H9 (cell line): ENCODE measurements at regions not wholly inside any gene's neighbourhood (a gene's known extent, or its start where the extent isn't known, plus 50 kb on each side); places are given as distances from the start of the nearest gene placed in this dataset.

Experiments
- DNase-seq: peaks from one replicate; pipeline ENCODE4 v3.0.0-alpha.2; 2017
- H2AFZ ChIP-seq: one replicate; pipeline ENCODE4 v1.6.1; 2013; ENCODE audit warnings: mild to moderate bottlenecking, low read length, control low read depth, moderate library complexity
- H2AK5ac ChIP-seq: 2 replicates; pipeline ENCODE4 v1.6.1; 2013; ENCODE audit warnings: low read length, control low read depth, mixed read lengths; ENCODE audit not compliant: insufficient read length
- H2BK120ac ChIP-seq: one replicate; pipeline ENCODE4 v1.6.1; 2013; ENCODE audit warnings: low read depth, mild to moderate bottlenecking, low read length, control low read depth, inconsistent platforms; ENCODE audit not compliant: poor library complexity, severe bottlenecking
- H2BK12ac ChIP-seq: 2 replicates; pipeline ENCODE4 v1.6.1; 2013; ENCODE audit warnings: low read length, control low read depth, mixed read lengths, low read depth; ENCODE audit not compliant: insufficient read length
- H2BK15ac ChIP-seq: 2 replicates; pipeline ENCODE4 v1.6.1; 2013; ENCODE audit warnings: low read depth, low read length, control low read depth
- H2BK20ac ChIP-seq: one replicate; pipeline ENCODE4 v1.6.1; 2013; ENCODE audit warnings: low read depth, mild to moderate bottlenecking, low read length, control low read depth, inconsistent platforms; ENCODE audit not compliant: poor library complexity, severe bottlenecking
- H2BK5ac ChIP-seq: 2 replicates; pipeline ENCODE4 v1.6.1; 2013; ENCODE audit warnings: low read length, control low read depth, mixed read lengths; ENCODE audit not compliant: insufficient read length
- H3K14ac ChIP-seq: 2 replicates; pipeline ENCODE4 v1.6.1; 2013; ENCODE audit warnings: low read length, control low read depth; ENCODE audit not compliant: insufficient read depth
- H3K18ac ChIP-seq: 2 replicates; pipeline ENCODE4 v1.6.1; 2013; ENCODE audit warnings: low read depth, mild to moderate bottlenecking, mixed read lengths, low read length, control low read depth; ENCODE audit not compliant: insufficient read length
- H3K23ac ChIP-seq: 2 replicates; pipeline ENCODE4 v1.6.1; 2013; ENCODE audit warnings: low read length, control low read depth, mixed read lengths, low read depth; ENCODE audit not compliant: insufficient read length
- H3K23me2 ChIP-seq: 2 replicates; pipeline ENCODE4 v1.6.1; 2013; ENCODE audit warnings: low read depth, mild to moderate bottlenecking, mixed read lengths, low read length, control low read depth; ENCODE audit not compliant: insufficient read length, poor library complexity, severe bottlenecking
- H3K27ac ChIP-seq: 2 replicates; pipeline ENCODE4 v1.5.1; 2013; ENCODE audit warnings: low read length, control low read depth, mixed read lengths, low read depth; ENCODE audit not compliant: insufficient read length
- H3K27me3 ChIP-seq: 2 replicates; pipeline ENCODE4 v1.6.1; 2013; ENCODE audit warnings: low read length, control low read depth, inconsistent platforms; ENCODE audit not compliant: insufficient read depth
- H3K4ac ChIP-seq: 2 replicates; pipeline ENCODE4 v1.6.1; 2013; ENCODE audit warnings: low read depth, mild to moderate bottlenecking, control low read depth, inconsistent platforms, low read length, moderate library complexity
- H3K4me1 ChIP-seq: 2 replicates; pipeline ENCODE4 v1.6.1; 2013; ENCODE audit warnings: low read length, control low read depth, inconsistent platforms; ENCODE audit not compliant: insufficient read depth
- H3K4me2 ChIP-seq: 2 replicates; pipeline ENCODE4 v1.6.1; 2013; ENCODE audit warnings: low read length, control low read depth, mixed read lengths; ENCODE audit not compliant: insufficient read length, insufficient read depth
- H3K56ac ChIP-seq: 2 replicates; pipeline ENCODE4 v1.6.1; 2013; ENCODE audit warnings: low read depth, mild to moderate bottlenecking, mixed read lengths, low read length, control low read depth; ENCODE audit not compliant: insufficient read length
- H3K79me1 ChIP-seq: 2 replicates; pipeline ENCODE4 v1.6.1; 2013; ENCODE audit warnings: low read depth, mild to moderate bottlenecking, moderate library complexity, low read length, control low read depth, inconsistent platforms; ENCODE audit not compliant: insufficient read depth, poor library complexity, severe bottlenecking
- H3K79me2 ChIP-seq: 2 replicates; pipeline ENCODE4 v1.6.1; 2013; ENCODE audit warnings: low read length, control low read depth, inconsistent platforms; ENCODE audit not compliant: insufficient read depth
- H3K9ac ChIP-seq: 2 replicates; pipeline ENCODE4 v1.6.1; 2013; ENCODE audit warnings: low read length, control low read depth, mixed read lengths; ENCODE audit not compliant: insufficient read length; ENCODE audit errors: extremely low read depth
- H3K9me3 ChIP-seq: one replicate; pipeline ENCODE4 v1.6.1; 2013; ENCODE audit warnings: low read depth, low read length, inconsistent platforms; ENCODE audit not compliant: control insufficient read depth
- H3T11ph ChIP-seq: one replicate; pipeline ENCODE4 v1.6.1; 2013; ENCODE audit warnings: mild to moderate bottlenecking, low read length, control low read depth, inconsistent platforms
- H4K20me1 ChIP-seq: one replicate; pipeline ENCODE4 v1.6.1; 2013; ENCODE audit not compliant: control insufficient read depth, insufficient read length, insufficient read depth
- H4K5ac ChIP-seq: 2 replicates; pipeline ENCODE4 v1.6.1; 2013; ENCODE audit warnings: low read depth, mild to moderate bottlenecking, mixed read lengths, low read length, control low read depth; ENCODE audit not compliant: insufficient read length
- H4K8ac ChIP-seq: replicated peaks from 2 replicates; pipeline ENCODE4 v1.6.1; 2013; ENCODE audit warnings: low read length, control low read depth, mixed read lengths, low read depth; ENCODE audit not compliant: insufficient read length
- H4K91ac ChIP-seq: 2 replicates; pipeline ENCODE4 v1.6.1; 2013; ENCODE audit warnings: low read depth, mild to moderate bottlenecking, moderate library complexity, mixed read lengths, low read length, control low read depth; ENCODE audit not compliant: insufficient read length
- H3K27ac Mint-ChIP-seq, 3 experiments: 2 replicates in 2 of 3; 3 replicates in 1 of 3; pipeline ENCODE4 v1.8.0; 2020 to 2021; ENCODE audit warnings: mixed read lengths in 3 of 3, mild to moderate bottlenecking in 1 of 3, moderate library complexity in 1 of 3
- H3K27me3 Mint-ChIP-seq: 2 replicates; pipeline ENCODE4 v1.8.0; 2021; ENCODE audit warnings: low read depth, mild to moderate bottlenecking, moderate library complexity, mixed read lengths
- H3K36me3 Mint-ChIP-seq, 3 experiments: 2 replicates in 2 of 3; 3 replicates in 1 of 3; pipeline ENCODE4 v1.8.0; 2020 to 2021; ENCODE audit warnings: low read depth in 3 of 3, mixed read lengths in 3 of 3; ENCODE audit not compliant: insufficient read depth in 1 of 3
- H3K4me1 Mint-ChIP-seq, 2 experiments: 2 replicates each; pipeline ENCODE4 v1.8.0; 2020; ENCODE audit warnings: mixed read lengths in 2 of 2
- H3K4me3 Mint-ChIP-seq, 2 experiments: 2 replicates in 1 of 2; 3 replicates in 1 of 2; pipeline ENCODE4 v1.8.0; 2020 to 2021; ENCODE audit warnings: mild to moderate bottlenecking in 2 of 2, mixed read lengths in 2 of 2, moderate library complexity in 1 of 2
- H3K9me3 Mint-ChIP-seq, 2 experiments: 2 replicates in 1 of 2; 3 replicates in 1 of 2; pipeline ENCODE4 v1.8.0; 2020; ENCODE audit warnings: mild to moderate bottlenecking in 2 of 2, mixed read lengths in 2 of 2, moderate library complexity in 1 of 2
- CTCF ChIP-seq: fragments of 200-600 bp; sonication (generic); conservative IDR thresholded peaks from 3 replicates; pipeline ENCODE4 v1.8.0; 2021; ENCODE audit warnings: antibody characterized with exemption, mild to moderate bottlenecking
- WGBS: extraction: QIAGEN DNeasy Blood & Tissue Kit; methylation state at CpG from one replicate; pipeline ENCODE4 v1.1.7; 2013; ENCODE audit warnings: missing lambda C conversion rate, low lambda C conversion rate, mixed read lengths; ENCODE audit not compliant: insufficient read length; ENCODE audit errors: extremely low coverage; 5-methylcytosine and 5-hydroxymethylcytosine counted together

GRCh38 chr22:48721395-48721669 is 1106.3 kb downstream of the BRD1 start:
- Histone ChIP-seq H2AK5ac (no peak overlapping the region), H3K4me1 (no peaks in the 10 kb centered on the region), H3K23me2 (no peaks in the 10 kb centered on the region), H4K5ac (no peak overlapping the region), H2BK20ac (no peak overlapping the region), H3K79me2 (no peaks in the 10 kb centered on the region), H3K27me3 (no peaks in the 10 kb centered on the region), H3K79me1 (no peaks in the 10 kb centered on the region), H3K4ac (no peak overlapping the region), H3K56ac (no peak overlapping the region), H3T11ph (no peak overlapping the region), H2BK120ac (no peak overlapping the region), H3K18ac (no peak overlapping the region), H3K9ac (no peak overlapping the region), H3K23ac (no peak overlapping the region), H2AFZ (no peak overlapping the region), H3K14ac (no peak overlapping the region), H2BK5ac (no peak overlapping the region), H2BK12ac (no peak overlapping the region), H2BK15ac (no peak overlapping the region), H4K8ac (no peak overlapping the region), H4K20me1 (no peaks in the 10 kb centered on the region), H3K9me3 (no peaks in the 10 kb centered on the region), H3K4me2 (no peak overlapping the region), H4K91ac (no peak overlapping the region), H3K27ac (no peak overlapping the region)
- no CpG with 5 or more reads among the region's 3 CpGs for WGBS
- no peak for DNase-seq
- H3K27ac Mint-ChIP-seq, result no peak overlapping the region
- H3K27me3 Mint-ChIP-seq, result no peaks in the 10 kb centered on the region
- no peak for TF ChIP-seq CTCF
- H3K36me3 Mint-ChIP-seq, result peaks cover 0 to 4% (median 0%) of the 10 kb centered on the region in 3 experiments; a peak in 2 of 7 replicates
- no peak overlapping the region for H3K4me3 Mint-ChIP-seq
- peaks cover 5% of the 10 kb centered on the region in 2 experiments; a peak in 4 of 5 replicates for H3K9me3 Mint-ChIP-seq
- H3K4me1 Mint-ChIP-seq, result peaks cover 14 to 18% of the 10 kb centered on the region in 2 experiments
